ENCODE measurements at regions not wholly inside any gene's neighbourhood (a gene's known extent, or its start where the extent isn't known, plus 50 kb on each side); places are given as distances from the start of the nearest gene placed in this dataset.

DNA sequence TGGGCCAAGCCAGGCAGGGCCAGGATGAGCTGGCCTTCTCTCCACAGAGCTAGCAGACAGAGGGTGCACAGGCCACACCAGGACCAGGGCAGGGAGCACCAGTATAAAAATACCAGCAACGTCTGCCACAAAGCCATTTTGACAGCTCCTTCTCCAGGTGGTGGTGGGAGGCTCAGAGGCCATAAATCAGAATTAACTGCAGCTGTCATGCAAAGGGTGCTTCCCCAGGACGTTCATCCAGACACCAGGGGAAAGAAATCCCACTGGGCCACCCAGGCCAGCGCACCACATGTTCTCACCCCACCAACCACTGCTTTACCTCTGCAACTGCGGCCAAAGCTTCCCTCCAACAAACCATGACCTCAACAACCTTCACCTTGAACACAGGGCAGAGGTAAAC is 403.7 kb upstream of the TRPC7 start:
- no peak for TF ChIP-seq FOXM1 (IDR thresholded peaks at IDR 0.05; ENCODE audit: borderline replicate concordance)
- no peak for TF ChIP-seq FOXA1 (IDR thresholded peaks at IDR 0.05)
- TF ChIP-seq, protein P1, sequence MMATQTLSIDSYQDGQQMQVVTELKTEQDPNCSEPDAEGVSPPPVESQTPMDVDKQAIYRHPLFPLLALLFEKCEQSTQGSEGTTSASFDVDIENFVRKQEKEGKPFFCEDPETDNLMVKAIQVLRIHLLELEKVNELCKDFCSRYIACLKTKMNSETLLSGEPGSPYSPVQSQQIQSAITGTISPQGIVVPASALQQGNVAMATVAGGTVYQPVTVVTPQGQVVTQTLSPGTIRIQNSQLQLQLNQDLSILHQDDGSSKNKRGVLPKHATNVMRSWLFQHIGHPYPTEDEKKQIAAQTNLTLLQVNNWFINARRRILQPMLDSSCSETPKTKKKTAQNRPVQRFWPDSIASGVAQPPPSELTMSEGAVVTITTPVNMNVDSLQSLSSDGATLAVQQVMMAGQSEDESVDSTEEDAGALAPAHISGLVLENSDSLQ (IDR thresholded peaks at IDR 0.05), result no peak
- TF ChIP-seq TARDBP (IDR thresholded peaks at IDR 0.05), result no peak
- TF ChIP-seq ARNT (IDR thresholded peaks at IDR 0.05), result no peak
- TF ChIP-seq NFRKB (IDR thresholded peaks at IDR 0.05), result no peak
- TF ChIP-seq FOXK2 (IDR thresholded peaks at IDR 0.05), result no peak
- TF ChIP-seq SP1 (IDR thresholded peaks at IDR 0.05), result no peak
- TF ChIP-seq BHLHE40 (IDR thresholded peaks at IDR 0.05; ENCODE audit: borderline replicate concordance), result no peak
- TF ChIP-seq LEF1 (IDR thresholded peaks at IDR 0.05; ENCODE audit: borderline replicate concordance), result no peak
- no peak for TF ChIP-seq SUZ12 (IDR thresholded peaks at IDR 0.05)
- TF ChIP-seq ZNF384 (IDR thresholded peaks at IDR 0.05), result no peak
